ENCODE measurements at regions not wholly inside any gene's neighbourhood (a gene's known extent, or its start where the extent isn't known, plus 50 kb on each side); places are given as distances from the start of the nearest gene placed in this dataset.

DNA sequence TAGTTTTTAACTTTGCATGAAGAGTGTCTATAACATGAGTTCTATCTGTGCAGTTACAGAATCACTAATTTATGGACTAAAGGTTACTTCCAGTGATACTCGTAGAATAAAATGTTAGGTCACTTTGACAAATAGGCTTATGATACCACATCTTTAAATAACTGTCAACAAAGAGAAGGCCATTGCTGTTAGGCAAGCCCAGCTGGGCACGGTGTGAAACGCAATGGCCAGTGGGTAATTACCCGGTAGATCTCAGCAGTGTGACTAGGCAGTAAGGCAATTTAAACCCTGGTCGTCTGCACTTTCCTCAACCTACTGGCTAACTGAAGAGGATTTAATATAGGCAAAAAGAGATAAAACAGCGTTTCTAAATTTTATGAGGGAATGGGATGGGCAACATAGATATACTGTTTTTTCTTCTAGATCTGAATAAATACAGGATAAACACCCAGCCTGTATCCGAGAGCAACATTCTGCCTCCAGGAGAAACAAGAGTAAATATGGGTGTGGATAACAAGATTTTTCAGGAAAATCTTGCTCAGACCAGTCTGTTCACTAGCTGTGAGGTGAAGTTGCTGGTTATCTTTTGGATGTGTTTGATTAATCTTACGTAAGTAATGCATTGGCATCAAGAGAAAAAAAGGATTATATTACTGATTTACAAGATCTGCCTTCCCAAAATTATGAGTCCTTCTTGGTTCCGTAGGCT is 631.3 kb downstream of the EFNB2 start:
- no peak for TF ChIP-seq POLR2AphosphoS5 (IDR thresholded peaks at IDR 0.05; ENCODE audit: low read depth, low read length)
- TF ChIP-seq POLR2A (IDR thresholded peaks at IDR 0.05; ENCODE audit: low read depth, low read length) = no peak
- no peak for TF ChIP-seq TAF1 (IDR thresholded peaks at IDR 0.05; ENCODE audit: low read depth, low read length)

Data from GM12891 (cell line).